HG03196 (cell line): ENCODE measurements at regions not wholly inside any gene's neighbourhood (a gene's known extent, or its start where the extent isn't known, plus 50 kb on each side); places are given as distances from the start of the nearest gene placed in this dataset.
"Not testable (repeated sequence)": the region's sequence is repeated elsewhere in the genome, so short reads cannot be mapped to it uniquely, and the experiment has no call there.

Source experiments
- ATAC-seq: cut with Tn5 transposase; IDR thresholded peaks from one replicate; pipeline ENCODE4 v1.9.1; 2021; ENCODE audit not compliant: unreplicated experiment

DNA sequence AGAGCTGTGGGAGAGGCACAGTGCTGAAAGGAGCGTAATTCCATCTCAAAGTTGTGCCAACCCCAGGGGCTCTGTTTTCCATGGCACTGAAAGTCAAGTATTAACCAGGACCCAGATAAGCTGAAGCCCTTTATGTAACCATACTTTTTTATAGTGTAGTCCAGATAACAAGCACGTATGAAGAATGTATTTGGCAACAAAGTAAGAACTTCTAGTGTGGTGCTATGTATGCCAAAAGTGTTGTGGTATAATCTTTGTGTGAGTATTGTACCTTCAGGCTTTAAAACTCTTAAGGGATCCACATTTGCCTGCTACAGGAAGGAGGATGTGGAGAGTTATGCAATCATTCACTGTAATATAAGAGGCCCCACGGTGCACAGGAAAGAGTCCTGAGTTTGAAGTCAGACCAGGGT, 129.4 kb downstream of the IBTK start:
- ATAC-seq: no peak

DNA sequence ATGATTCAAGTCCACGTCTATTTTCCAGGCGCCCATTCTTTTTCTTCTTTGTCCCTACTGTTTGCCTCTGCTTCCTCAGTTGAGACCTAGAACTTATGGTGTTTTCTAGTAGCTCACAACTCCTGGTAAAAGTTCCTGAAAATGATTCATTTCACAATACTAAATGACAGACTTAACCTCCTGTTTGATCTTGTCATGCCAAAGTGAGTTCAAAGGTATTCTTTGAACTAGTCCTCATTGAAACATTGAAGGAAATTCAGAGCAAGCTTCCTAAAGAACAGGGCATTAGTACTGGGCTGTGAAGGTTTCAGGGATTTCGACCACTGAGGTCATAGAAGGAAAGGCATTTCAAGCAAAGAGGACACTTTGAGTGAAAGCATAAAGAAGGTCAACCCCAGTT, 132.8 kb downstream of the IBTK start:
- ATAC-seq: no peak

DNA sequence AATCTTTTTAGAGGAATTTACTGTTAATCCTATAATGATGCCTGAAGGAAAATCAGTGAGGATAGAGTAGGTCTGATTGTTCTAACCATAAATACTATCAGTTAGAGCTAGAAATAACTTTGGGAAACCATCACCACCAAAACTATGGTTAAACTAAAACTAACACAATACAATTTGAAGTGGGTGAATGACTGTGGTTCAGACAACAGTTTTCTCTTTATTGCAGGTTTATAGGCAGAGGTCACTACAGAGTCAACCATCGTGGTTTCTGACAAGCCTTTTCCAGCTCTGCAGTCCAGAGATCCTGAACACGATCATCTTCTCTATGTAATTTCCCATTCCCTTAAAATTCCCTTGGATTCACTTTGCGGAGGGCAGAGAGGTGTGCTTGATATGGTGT, 134.3 kb downstream of the IBTK start:
- ATAC-seq: no peak

DNA sequence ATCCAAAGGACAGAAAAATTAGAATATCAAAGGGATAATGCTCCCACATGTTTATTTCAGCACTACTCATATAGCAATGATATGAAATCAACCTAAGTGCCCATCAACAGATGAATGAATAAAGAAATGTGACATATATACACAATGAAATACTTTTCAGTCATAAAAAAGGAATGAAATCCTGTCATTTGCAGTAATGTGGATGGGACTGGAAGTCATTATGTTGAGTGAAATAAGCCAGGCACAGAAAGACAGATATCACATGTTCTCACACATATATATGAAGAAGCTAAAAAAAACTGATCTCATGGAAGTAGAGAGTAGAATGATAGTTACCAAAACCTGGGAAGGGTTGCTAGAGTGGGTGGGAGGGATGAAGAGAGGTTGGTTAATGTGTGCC, 135.7 kb downstream of the IBTK start:
- no peak for ATAC-seq

DNA sequence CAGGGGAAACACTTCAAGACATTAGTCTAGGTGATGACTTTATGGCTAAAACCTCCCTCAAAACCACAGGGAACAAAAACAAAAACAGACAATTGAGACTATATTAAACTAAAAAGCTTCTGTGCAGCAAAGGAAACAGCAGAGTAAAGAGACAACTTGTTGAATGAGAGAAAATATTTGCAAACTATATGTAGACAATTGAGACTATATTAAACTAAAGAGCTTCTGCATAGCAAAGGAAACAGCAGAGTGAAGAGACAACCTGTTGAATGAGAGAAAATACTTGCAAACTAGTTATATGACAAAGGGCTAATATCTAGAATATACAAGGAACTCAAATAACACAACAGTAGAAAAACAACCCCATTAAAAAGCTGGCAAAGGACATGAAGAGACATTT, 136.4 kb downstream of the IBTK start:
- no peak for ATAC-seq

DNA sequence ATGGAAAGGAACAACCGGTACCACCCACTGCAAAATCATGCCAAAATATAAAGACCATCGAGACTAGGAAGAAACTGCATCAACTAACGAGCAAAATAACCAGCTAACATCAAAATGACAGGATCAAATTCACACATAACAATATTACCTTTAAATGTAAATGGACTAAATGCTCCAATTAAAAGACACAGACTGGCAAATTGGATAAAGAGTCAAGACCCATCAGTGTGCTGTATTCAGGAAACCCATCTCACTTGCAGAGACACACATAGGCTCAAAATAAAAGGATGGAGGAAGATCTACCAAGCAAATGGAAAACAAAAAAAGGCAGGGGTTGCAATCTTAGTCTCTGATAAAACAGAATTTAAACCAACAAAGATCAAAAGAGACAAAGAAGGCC, 144.4 kb downstream of the IBTK start:
- not testable (repeated sequence) for ATAC-seq

DNA sequence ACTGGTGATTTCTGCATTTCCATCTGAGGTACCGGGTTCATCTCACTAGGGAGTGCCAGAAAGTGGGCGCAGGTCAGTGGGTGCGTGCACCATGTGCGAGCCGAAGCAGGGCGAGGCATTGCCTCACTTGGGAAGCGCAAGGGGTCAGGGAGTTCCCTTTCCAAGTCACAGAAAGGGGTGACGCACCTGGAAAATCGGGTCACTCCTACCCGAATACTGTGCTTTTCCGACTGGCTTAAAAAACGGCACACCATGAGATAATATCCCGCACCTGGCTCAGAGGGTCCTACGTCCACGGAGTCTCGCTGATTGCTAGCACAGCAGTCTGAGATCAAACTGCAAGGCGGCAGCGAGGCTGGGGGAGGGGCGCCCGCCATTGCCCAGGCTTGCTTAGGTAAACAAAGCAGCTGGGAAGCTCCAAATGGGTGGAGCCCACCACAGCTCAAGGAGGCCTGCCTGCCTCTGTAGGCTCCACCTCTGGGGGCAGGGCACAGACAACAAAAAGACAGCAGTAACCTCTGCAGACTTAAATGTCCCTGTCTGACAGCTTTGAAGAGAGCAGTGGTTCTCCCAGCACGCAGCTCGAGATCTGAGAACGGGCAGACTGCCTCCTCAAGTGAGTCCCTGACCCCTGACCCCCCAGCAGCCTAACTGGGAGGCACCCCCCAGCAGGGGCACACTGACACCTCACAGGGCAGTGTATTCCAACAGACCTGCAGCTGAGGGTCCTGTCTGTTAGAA, 146.0 kb downstream of the IBTK start:
- ATAC-seq: not testable (repeated sequence)

DNA sequence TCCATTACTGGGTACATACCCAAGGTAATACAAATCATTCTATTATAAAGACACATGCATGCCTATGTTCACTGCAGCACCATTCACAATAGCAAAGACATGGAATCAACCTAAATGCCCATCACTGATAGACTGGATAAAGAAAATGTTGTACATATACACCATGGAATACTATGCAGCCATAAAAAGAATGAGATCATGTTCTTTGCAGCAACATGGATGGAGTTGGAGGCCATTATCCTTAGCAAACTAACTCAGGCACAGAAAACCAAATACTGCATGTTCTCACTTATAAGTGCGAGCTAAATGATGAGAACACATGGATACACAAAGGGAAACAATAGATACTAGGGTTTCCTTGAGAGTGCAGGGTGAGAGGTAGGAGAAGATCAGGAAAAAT, 146.8 kb downstream of the IBTK start:
- ATAC-seq: not testable (repeated sequence)

DNA sequence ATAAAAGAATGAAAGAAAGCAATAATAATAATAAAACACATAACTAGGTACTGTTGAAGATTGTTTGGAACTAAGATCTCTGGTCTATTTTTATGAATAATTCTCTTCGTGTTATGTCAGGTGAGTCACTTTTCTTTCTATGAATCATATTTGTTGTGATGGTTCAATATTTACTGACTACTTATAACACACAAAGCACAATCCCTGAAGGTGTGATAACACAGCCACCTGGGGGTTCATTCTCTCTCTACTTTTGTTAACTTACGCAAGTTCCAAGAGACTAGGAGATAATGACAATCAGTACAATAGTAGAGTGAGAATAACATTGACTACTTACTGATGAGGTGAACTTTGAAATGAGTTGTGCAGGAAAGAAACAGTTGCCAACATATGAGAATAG, 149.9 kb downstream of the IBTK start:
- ATAC-seq: no peak

DNA sequence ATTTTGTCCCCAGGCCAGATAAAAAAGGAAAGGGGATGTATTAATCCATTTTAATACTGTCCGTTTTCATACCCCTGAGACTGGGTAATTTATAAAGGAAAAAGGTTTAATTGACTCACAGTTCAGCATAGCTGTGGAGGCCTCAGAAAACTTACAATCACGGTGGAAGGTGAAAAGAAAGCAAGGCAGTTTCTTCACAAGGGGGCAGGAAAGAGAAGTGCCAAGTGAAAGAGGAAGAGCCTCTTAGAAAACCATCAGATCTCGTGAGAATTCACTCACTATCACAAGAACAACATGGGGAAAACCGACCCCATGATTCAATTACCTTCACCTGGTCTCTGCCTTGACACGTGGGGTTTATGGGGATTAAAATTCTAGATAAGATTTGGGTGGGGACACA, 152.5 kb downstream of the IBTK start:
- no peak for ATAC-seq

DNA sequence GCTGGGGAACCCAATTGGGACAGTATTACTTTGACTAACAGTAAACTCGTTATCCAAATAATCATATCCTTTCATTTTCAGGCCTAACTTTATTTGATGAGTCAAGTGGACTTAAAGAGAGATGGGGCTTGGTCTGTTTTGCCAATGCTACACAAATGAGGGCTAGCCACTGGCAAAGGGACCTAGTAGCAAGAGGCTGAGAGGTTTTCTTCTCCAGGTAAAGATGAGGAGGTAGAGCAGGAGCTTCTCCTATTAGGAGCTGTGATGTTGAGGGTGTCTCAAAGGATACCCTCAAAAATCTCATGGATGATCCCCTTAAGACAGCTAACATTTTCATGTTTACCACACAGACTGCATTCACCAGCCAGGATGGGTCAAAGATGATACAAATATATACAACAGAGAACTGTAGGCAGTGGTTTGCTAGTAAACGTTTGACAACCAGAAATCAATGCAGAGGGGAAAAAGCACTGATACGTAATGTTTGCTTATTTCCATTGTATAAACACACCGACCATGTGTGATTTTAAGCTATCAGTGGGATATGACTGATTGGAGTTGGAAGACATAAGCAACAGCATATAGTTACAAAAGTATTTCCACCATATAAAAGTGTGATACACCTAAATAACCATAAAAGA, 153.3 kb downstream of the IBTK start:
- ATAC-seq: no peak

DNA sequence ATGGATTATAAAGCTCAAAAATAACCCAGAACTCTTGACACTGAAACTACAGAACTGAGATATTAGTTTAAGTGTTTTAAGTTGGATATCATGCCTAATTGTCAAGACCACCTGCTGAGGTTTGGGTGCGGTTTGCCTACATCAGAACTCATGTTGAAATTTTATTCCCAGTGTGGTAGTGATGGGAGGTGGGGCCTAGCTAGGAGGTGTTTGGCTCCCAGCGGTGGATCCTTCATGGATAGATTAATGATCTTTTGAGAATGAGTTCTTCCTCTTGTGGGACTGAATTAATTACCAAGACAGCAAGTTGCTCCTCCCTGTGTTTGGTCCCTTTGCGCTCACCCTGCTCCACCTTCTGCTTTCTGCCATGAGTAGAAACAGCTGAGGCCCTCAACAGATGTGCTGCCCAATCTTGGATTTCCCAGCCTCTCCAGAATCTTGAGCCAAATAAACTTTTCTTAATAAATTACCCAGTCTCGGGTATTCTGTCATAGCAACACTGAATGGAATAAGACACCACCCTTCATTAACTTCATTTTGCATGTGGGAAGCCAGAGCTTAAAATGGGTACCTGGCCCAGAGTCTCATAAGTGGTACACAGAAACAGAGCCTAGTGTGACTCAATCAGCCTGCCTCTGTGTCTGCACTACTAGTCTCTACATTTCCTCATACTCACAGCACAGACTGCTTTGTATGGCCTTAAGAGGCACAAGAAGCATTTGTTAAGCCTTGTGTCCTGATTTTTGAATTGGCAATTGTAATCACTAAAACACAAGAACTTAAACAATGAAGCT, 158.4 kb downstream of the IBTK start:
- ATAC-seq: no peak

DNA sequence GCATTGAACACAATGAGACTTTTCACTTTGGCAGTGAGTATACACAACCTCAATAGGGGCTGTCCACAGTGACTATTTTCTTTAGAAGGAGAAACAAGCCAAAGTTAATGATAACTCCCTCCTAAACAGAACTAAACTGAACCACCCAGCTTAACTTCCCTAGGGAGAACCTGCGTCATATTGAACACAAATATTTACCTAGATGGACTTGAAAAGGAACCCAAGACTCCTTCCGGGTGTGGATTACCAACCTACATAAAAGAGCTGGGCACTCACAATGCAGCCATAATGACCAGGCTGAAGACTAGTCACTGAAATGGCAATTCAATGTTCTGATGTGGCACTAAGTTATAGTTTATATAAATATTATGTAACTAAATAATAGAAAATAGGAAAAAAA, 160.6 kb downstream of the IBTK start:
- ATAC-seq: no peak

DNA sequence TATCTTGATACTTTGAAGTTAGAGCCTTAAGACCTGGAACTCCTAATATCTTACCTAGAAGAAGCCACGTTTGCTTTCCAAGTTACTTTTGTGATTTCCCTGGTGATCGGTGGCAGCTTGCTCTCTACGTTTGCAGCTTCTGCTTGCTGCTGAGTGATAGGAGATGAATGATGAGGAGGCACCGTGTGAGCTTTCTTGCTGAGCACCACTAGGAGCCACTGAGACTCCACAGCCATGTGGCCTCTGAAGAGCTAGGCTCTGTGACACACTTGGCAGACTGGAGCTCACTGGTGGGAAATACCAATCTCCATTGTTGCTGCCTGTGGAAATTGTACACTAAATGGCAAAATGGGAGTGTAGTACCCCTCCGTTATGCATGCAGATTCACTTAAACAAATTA, 161.8 kb downstream of the IBTK start:
- no peak for ATAC-seq

DNA sequence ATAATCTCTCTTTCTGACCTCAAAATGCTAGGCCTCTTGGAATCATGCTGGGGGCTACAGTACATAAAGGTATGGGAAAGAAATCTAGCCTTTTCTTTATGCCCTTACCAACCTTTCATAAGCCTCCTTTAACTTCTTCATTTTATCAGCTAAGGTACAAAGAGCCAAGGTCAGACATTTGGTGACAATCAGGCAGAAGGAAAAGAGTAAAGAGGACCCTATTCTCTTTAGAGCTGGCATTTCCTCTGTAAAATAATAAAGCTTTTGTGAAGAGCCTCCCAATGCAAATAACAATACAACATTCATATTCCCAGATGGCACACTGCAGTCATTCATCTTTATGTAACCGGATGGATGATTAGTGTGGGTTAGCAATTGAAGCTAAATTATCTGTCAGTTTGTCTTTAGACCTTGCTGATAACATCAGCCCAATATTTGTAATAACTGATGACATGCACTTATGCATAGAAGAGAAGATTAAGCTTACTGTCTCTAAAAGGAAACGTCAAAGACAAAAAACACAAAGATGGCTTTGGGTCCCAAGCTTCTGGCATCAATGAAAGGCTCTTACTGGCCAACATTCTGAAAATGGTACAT, 163.1 kb downstream of the IBTK start:
- no peak for ATAC-seq

DNA sequence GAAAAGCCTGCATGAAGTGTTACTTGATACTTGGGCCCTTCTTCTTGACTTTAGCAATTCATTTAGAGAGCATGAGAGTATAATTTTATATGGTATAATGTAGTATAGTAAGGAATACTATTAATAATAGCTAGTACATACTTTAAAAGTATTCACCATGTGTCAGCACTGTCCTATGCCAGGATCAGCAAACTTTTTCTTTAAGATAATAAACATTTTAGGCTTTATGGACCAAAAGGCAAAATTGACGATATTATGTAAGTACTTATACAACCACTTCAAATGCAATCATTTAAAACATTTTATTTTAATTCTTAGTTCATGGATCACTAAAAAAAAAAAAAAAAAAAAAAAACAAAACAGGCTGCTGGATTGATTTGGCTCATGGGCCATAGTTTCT, 163.9 kb downstream of the IBTK start:
- no peak for ATAC-seq

DNA sequence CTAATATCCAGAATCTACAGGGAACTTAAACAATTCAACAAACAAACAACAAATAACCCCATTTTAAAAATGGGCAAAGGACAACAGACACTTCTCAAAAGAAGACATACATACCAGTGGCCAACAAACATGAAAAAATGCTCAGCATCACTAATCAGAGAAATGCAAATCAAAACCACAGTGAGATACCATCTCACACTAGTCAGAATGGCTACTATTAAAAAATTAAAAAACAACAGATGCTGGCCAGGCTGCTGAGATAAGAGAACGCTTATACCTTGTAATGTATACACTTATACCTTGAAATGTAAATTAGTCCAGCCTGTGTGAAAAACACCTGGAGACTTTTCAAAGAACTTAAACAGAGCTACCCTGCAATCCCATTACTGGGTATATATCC, 166.8 kb downstream of the IBTK start:
- ATAC-seq: no peak

DNA sequence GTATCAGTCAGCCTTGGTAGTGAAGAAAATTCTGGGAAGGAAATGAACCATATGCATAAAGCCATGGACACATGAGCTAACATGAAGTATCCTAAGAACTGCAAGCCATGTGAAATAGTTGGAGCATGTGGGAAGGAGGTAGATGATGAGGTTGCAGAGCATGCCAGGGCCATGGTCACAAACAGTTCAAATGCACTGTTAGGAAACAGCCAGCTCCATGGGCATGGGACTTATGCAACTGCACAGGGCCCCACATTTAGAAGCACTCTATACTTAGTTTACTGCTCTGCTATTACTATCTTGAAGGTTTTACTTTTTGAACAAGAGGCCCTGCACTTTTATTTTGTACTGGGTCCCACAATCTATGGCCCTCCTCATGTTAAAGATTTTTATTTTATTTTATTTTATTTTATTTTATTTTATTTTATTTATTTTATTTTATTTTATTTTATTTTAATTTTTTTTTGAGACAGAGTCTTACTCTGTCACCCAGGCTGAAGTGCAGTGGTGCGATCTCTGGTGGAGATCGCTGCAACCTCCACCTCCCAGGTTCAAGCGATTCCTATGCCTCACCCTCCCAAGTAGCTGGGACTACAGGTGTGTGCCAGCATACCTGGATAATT, 169.1 kb downstream of the IBTK start:
- no peak for ATAC-seq

DNA sequence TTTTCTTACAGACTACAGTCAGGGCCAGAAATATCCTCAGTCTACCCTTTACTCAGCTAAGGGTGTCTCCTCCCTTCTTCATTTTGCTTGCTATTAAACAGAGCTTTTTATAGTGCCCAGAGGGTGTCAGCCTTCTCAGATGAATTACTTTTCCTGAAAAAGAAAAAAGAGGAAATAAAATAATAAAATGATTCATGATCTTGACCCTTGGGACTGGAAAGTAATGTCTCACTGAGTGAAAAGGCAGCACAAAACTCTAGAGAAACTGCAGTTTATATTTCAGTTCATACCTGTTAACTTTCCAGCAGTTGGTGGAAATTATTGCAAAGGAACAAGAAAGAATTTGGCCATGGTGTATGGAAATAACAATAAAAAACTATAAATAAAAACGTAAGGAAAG, 170.6 kb downstream of the IBTK start:
- no peak for ATAC-seq

DNA sequence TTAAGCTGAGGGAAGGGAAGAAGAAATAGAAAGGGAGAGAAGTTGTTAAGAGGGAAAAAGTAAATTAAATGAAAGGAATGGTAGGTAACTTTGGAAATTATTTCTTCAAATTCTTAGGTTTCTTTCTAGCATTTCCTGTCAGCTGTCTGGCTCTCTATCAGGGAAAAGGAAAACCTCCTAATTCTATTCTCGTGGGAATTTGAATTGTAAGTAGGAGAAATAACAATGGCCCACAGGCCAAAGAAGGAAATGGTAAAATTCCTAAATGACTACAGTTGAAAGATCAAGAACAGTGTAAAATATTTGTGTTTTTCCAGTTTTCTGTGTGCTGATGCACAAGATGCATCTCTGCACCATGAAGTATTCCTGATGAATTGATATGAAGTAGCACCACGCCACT, 173.0 kb downstream of the IBTK start:
- ATAC-seq: no peak

DNA sequence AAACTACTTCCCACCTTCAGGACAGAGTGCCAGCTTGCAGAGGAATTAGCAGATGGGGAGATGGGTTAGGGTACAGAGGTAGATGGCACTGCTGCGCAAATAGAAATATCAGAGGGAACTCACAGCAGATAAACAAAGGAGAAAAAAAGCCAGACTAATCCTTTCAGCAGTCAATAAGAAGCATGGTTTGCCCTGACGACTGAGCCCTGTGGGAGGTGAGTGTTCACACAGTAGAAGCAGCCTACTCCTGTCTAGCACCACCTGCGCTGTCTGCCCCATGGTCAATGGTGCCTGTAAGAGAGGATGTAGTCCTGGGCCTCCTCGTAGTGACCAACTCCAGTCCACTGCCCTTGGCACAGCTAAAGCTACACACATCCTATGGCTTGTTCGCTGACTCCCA, 174.1 kb downstream of the IBTK start:
- no peak for ATAC-seq
